ENCODE measurements at regions not wholly inside any gene's neighbourhood (a gene's known extent, or its start where the extent isn't known, plus 50 kb on each side); places are given as distances from the start of the nearest gene placed in this dataset.

DNA sequence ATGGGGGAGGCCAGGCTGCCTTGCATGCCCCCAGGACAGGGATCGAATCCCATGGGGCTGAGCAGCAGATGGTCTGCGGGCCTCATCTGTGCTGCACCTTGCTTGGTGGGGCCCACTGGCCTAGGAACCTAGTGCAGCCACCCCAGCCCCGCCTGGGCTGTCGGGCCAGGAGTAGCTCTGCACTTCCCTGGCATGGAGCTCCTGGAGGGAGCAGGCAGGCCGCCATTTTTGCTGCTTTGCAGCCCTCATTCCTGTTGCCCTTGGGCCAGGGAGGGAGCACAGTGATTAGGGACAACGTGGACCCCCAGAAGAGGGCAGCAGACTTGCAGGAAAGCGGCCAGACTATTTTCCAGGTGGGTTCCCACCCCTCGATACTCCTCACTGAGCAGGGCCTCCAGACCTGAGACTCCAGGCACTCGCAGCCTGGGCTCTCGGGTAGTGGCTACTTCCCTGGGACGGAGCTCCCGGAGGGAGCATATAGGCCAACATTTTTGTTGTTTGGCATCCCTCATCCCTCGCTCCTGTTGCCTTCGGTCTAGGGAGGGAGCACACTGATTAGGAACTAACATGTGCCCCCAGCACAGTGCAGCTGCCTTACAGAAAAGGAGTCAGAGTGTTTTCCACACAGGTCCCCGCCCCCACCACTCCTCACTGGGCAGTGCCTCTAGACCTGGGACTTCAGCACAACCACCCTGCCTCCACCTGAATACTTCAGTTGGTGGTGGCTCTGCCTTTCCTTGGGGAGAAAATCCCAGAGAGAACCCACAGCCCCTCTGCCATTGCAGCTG lies 99.5 kb downstream of the MAIP1 start:
- DNase-seq (ENCODE audit: low read depth), result no peak

DNA sequence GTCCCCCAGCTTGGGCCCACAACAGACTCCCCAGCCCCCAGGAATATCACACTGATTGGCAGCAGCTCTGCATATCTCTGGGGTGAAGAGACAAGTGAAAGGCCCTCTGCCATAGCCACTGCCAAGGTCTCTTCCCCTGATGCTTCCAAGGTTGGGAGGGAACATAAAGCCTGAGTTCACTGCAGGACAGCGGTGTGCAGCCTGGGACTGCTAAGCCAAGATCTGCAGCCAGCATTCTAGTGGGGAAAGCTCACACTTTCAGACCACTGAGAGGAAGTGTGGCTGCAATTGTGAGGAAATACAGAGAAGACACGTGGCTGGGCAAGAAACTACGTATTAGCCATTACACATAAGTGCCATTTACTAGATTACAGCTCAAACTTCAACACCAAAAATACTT lies 100.7 kb downstream of the MAIP1 start:
- DNase-seq (ENCODE audit: low read depth), result no peak

DNA sequence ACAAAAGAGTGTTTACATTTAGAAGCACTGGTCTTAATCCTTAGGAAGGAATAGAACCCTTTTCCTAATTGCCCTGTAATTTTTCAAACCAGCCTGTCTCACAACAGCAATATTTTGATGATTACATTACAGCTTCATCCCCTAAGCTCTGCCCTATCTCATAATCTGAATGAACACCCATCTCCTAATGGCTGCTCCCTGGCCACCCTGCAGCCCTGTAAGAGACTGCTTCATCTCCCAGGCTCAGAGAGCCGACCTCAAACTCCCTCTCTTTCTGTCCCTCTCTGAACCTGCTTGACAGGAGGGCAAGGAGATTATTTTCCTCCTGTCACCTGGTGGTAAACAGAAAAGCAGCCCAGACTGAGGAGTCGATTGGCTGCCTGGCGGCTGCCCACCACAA lies 107.8 kb downstream of the MAIP1 start:
- no peak for DNase-seq (ENCODE audit: low read depth)

DNA sequence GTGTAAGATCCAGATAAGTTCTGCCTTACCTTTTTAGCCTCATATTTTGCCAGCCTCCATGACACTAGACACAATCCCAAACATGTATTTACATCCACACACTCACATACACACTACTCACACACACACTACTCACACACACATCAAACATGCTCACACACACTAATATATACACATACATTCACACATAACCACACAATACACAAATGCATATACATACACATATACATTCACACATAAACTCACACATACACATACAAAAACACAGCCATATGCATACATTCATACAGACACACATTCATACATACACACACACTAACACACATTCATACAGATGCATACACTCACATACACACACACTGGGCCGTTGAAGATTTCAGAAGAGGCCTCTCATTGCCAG lies 109.5 kb downstream of the MAIP1 start:
- no peak for DNase-seq (ENCODE audit: low read depth)

DNA sequence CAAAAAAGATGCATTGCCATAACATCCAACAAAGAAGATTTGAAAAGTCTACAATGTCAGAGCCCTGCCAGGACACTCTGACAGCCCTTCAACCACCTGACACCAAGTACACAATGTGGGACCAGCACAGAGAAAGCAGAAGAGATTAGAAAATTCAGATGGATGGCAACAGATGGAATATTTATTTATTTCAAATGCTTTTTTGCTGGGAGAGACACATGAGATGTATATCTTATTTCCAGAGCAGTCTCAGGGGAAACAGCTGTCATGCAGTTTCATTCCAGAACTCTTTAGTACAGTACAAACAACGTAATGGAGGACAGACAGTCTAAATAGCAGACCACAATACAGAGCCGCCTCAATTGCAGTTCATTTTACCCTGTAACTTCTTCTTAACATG lies 110.1 kb downstream of the MAIP1 start:
- no peak for DNase-seq (ENCODE audit: low read depth)

DNA sequence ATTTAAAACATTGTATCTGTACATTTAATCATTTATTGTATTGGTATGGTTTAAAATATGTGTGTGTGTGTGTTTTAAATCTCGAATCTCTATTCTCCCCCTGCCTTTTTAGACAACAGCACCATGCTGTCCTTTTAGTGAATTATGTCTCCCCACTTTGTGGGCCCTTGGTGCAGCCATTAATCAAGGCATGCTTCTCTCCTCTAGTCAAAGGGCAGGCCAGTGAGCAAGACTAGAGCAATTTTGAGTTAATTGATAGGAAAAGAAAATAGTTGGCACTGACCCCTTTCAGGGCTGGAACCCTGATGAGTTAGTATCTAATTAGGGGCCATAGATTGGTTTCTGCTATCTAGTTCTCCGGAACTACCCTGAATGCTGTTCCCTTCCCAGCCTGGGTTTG lies 111.0 kb downstream of the MAIP1 start:
- no peak for DNase-seq (ENCODE audit: low read depth)

DNA sequence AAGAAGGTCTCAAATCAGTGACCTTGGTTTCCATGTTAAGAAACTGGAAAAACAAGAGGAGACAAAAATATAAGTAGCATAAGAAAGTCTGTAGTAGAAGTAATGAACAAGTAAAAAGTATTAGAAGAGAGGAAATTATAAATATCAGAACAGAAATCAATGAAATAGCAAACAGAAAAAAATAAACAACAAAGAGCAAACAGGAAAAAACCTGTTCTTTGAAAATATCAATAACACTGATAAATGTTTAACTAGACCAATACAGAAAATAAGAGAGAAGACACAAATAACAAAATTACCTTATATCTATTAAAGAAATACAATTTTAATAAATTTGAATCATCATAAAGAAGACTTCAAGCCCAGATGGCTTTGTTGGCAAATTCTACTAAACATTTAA lies 113.3 kb downstream of the MAIP1 start:
- no peak for DNase-seq (ENCODE audit: low read depth)

DNA sequence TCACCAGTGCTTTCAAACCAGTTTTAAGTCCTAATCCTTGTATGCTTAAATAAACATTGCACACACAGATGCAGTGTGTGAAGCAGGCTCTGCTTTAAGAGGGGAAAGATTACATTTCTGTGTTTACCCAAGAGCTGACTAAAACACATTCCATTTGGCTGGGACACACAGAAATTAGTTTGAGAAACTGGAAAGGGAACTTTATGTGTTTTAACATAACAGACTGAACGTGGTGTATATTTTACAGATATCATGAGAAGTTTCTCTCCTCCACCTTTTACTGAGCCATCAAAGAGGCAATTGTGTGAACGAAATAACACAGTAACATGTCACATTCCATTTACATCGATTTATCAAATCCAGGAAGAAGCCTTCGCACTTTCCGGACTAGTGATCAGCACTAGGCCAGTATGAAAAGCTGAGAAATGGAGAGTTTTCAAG lies 121.8 kb downstream of the MAIP1 start:
- DNase-seq (ENCODE audit: low read depth), result peak; percentile 58

DNA sequence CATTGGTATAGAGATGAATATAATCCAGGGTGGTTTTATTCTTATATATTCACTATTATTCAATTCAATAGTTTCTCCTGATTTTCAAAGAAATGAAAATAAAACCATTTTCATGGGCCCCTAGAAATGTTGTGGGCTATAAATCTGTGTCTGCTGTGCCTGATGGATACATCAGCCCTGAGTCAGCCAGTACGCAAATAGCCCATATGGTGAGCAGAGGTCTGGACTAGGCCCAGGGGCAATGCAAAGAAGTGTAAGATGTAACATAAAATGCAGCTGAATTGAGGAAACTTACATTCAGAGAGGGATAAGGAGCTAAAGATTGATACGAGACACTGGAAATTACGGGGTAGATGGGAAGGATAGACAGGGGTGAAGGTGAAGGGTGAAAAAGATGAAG lies 122.5 kb downstream of the MAIP1 start:
- peak; percentile 27 for DNase-seq (ENCODE audit: low read depth)

DNA sequence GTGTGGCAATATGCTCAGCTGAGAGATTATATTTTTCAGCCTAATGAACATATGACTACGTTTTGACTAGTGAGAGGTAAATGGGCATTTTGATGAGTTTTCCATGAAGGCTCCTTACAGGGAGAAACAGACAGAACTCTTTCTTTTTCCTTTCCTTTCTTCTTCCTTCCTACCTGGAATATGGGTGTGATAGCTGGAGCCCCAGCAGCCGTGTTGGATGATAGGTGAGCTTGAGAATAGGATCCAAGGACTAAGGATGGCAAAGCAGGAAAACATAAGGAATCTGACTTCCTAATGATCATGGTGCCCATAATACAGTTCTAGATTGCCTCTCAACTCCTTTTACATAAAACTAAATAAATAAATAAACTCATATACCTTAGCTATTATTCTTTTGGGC lies 124.0 kb downstream of the MAIP1 start:
- no peak for DNase-seq (ENCODE audit: low read depth)

DNA sequence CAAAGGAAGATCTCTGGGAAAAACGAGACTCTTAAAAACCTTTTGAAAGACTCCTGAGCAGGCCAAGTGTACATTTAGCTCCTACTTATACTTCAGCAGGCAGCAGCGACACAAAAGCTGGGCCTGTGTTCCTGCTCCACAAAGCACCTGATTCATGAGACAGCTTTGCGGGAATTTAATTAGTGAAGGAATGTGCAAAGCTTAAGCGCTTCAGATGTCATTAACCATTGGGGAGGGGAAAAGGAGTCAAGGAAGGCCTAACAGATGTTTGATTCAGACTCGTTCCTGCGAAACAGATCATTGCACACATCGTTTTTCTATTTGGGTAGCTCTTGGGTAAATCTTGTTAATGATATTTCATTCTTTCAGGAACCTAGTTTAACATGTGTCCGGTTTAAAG lies 125.9 kb downstream of the MAIP1 start:
- DNase-seq (ENCODE audit: low read depth), result no peak

DNA sequence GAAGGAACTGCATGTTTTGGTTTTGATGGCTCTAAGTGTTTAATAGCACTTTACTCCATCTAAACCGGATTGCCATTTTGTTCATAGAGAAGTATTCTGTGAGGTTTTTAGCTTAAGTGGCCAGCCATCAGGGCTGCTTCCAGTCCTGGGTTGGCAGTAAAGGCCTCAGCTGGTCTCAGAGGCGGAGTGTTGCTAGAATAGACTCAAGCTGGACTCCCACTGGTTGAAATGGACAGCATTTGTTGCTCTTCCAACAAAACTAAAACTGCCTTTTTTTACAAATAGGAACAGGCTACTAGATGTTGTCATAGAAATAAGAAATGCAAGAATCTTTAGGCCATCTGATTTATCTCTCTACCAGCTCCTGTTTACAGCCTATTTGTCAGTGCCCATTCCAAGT lies 126.4 kb downstream of the MAIP1 start:
- DNase-seq (ENCODE audit: low read depth), result no peak

DNA sequence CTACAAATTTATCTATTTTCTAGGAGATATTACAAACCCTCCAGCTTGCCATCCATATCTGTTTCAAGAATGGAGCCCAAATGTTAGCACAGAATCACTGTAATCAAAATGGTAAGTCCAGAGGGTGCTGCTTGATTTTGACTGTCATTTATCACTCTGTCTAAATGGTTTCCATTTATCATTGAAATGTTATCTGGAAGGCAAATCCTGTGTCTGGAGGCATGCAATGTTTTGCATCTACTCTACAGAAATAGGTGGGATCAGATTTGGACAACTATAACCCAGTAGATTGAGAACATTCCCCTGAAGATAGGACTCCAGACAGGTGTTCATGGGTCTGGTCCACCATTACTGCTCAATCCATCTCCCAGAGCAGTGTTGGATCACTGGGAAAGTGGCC lies 128.7 kb downstream of the MAIP1 start:
- DNase-seq (ENCODE audit: low read depth), result no peak

DNA sequence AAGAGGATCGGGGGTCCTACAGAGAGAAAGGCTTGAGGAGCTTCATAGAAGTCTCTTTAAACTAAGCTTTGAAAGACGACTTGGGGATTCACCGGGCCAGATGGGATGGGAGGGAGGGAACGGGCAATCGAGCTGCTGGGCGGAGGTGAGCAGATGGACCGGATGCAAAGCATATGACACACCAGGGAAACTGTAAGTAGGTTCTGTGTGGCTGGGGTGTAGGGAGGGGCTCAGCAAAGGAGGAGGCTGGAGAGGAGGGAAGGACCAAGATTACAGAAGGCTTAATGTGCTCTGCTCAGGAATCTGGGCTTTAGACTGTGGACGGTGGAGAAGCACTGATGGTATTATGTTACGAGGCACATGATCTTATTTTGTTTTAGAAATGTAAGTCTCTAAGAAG lies 131.5 kb downstream of the MAIP1 start:
- no peak for DNase-seq (ENCODE audit: low read depth)

DNA sequence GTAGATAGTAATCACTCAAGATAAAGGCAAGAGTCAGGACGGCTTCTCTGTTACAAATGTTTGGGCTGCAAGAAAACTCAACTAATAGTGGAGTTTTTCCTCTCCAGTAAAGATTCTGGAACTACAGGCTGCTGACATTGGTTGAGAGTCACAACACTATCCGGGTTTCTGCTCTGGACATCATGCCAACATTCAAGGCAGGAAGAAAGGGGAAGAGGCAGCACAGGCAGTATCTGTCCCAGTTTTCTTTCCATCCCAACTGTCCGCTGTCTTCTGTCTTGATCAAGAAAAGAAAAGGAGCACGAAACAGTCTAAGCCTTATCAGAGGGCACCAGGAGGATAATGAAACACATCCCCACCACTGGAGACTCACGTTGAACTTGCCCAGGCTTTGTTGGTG lies 132.1 kb downstream of the MAIP1 start:
- DNase-seq (ENCODE audit: low read depth), result no peak

DNA sequence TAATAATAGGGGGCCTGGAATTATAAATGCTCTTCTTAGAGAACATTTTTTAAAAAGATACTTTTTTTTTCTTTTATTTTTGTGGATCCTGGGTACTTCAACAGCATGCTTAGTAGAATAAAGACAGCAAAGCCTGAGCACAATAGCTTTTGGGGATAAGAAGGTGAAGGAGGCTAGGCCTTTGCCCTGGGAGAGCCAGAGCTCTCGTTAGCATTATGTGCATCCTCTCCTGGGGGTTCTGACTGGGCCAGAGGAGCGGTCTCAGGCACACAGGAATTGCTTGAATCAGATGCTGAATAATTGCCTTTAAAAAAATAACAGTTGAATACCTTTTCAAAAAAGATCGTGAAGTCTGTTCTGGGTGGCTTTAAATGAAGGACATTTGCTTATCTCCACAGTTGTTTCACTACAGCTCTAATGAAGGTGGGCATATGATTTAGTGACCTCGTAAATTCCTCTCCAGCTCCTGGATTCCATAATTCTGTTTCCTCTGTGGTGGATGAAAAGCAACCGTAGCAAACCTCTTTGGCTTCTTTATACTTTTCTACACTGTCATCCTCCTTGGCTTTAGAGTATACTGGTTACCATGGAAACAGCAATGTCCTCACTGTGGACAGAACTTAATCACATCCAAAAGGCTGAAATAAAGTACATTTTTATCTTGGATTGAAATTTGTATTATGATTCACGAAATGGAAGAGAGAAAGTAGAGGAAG lies 133.8 kb downstream of the MAIP1 start:
- DNase-seq (ENCODE audit: low read depth), result peak; percentile 23

DNA sequence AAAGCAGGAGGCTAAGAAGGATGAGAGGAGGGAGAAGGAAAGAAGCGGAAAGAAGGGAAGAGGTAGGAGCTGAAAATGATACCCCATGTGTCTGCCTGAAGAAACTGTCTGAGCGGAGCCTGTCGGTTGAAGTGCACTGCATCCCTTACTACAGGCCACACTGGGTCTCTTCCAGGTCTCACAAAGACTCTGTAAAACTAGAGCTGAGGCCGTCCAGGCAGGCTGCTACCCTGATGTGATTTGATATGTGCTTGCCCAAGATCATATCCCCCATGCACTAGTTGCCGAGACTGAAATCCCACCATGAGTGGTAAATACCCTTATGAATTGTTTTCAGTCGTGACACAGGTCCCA lies 134.4 kb downstream of the MAIP1 start:
- no peak for DNase-seq (ENCODE audit: low read depth)

DNA sequence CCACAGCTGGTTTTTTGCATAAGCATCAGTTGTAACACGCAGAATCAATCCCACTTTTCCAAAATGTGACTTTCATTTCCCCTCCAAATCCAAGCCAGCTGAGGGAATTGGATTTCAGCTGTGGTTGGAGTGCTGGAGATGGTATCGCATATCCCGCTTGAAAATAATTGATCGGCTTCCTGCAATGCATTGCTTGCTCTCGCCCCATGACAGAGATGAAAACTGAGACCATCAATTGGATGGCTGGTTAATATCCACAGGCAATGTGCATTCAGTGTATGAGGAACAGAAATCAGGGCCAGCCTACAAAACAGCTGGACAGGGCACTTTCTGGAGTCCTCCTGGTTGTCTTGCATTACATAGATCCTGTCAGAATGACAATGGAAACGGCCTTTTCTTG lies 135.3 kb downstream of the MAIP1 start:
- DNase-seq (ENCODE audit: low read depth), result no peak

DNA sequence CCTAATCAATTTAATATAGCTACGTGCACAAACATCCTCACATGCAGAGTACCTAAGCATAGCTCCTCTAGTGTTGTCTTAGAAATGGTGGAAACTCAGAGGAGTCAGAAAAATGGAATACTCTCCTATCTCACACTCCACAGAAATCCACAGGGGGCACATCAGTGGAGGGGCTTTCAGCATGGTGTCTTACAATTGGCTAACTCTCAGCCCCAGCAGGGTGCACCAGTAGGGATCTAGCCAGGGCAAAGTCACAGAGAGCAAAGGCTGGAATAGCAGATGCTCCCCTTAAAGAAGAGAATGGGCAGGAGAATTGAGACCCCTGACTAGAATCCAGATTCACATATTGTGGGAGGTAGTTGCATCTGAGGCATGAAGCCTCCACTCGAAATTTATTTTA lies 135.7 kb downstream of the MAIP1 start:
- no peak for DNase-seq (ENCODE audit: low read depth)

DNA sequence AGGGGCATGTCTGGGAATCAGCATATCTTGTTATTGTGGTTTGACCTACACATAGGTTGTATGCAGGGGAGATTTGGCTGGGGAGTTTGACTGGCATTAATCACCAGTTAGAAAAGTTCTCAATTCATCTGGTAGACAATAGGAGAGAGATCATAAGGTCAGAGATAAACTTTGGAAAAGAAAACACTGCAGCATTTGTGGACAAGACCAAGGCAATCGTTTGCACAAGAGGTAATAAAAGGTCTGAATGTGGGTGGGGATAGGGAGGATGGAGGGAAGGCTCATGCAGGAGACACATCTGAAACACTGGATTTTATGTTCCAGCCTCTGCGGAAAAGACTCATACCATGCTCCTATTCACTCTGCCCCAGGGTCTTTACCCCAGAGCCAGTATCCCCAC lies 136.9 kb downstream of the MAIP1 start:
- no peak for DNase-seq (ENCODE audit: low read depth)

DNA sequence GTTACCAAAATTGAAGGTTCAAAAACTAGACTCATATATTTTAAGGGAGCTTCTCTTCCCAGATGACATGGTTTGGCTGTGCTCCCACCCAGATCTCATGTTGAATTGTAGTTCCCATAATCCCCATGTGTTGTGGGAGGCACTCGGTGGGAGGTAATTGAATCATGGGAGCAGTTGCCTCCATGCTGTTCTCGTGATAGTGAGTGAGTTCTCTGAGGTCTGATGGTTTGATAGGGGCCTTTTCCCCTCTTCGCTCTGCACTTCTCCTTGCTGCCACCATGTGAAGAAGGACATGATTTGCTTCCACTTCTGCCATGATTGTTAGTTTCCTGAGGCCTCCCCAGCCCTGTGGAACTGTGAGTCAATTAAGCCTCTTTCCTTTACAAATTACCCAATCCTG lies 140.1 kb downstream of the MAIP1 start:
- DNase-seq (ENCODE audit: low read depth), result no peak

DNA sequence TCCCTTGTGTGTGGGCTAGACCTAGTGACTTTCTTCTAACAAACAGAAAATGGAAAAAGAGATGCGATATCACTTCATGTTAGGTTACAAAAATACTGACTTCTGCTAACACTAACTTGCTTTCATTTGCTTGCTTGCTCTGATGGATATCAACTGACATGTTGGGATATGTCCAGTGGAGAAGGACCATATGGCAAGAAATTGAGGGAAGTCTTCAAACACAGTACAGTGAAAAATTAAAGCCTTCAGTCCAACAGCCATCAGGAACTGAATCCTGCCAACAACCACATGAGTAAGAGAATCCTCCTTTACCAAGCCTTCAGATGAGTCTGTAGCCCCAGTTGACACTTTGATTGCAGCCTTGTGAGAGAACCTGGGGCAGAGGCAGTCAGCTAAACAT lies 143.9 kb downstream of the MAIP1 start:
- no peak for DNase-seq (ENCODE audit: low read depth)

DNA sequence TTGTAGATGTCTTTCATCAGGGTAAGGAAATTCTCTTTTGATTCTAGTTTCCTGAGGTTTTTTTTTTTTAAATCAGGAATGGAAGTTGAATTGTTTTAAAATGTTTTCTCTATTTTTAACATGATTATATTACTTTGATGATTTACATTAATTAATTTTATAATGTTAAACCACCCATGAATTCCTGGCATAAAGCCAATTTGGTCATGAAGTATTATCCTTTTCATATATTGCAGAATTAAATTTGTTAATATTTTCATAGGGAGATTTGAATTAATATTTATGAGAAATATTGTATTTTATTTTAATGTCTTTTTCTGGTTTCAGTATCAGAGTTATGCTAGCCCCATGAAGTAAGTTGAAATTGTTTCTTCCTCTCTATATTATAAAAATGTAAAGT lies 144.6 kb downstream of the MAIP1 start:
- DNase-seq (ENCODE audit: low read depth), result no peak

DNA sequence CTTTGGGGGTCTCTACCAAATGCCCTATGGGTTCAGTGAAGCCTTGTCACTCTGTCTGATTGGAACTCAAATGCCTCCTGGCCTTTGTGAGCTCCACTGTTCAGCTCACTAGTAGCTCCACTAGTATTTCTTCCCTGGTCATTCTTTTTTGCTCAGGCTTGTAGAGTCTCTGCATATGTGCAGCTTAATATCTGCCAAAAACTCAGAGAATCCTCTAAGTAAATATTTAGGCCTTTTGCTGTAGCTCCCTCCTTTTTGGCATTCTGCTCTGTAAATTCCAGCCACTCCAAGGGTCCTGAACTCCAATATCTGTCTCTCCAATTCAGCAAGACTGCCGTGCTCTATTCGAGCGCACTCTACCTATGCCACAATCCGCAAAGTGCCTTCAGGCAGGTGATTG lies 146.5 kb downstream of the MAIP1 start:
- no peak for DNase-seq (ENCODE audit: low read depth)
